ENCODE measurements at regions not wholly inside any gene's neighbourhood (a gene's known extent, or its start where the extent isn't known, plus 50 kb on each side); places are given as distances from the start of the nearest gene placed in this dataset.
"Not testable (repeated sequence)": the region's sequence is repeated elsewhere in the genome, so short reads cannot be mapped to it uniquely, and the experiment has no call there.

DNA sequence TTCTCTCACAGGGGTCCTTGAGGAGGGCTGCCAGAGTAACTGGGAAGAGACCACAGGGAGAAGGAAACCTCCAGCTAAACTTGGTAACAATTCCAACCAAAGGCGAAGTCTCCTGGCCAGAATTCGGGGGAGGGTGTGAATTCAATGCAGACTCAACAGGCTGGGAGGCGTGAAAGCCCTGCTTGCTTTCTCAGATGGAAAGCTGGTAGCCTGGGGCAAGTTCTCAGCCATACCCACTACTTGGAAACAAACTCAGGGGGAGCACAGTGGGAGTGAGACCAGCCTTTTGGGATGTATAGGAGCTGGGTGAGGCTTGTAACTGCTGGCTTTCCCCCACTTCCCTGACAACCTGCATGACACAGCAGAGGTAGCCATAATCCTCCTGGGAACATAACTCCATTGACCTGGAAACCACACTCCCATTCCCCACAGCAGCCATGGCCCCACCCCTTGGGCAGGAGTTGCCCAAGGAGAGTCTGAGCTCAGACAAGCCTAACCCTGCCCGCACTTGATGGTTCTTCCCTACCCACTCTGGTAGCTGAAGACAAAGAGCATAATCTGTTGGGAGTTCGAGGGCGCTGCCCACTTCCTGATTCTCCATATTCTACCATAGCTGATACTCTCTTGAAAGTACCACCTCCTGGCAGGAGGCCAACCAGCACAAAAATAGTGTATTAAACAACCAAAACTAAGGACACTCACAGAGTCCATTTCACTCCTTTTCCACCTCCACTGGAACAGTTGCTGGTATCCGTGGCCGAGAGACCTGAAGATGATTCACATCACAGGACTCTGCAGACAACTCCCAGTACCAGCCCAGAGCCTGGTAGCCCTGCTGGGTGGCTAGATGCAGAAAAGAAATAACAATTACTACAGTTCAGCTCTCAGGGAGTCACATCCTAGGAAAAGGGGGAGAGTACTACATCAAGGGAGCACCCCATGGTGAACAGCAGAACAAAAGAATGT is 123.8 kb downstream of the FAM170A start:
- DNase-seq (ENCODE audit: low read depth, low spot score): peak; percentile 54
- H3K9ac ChIP-seq (ENCODE audit: insufficient read length, low read depth): no peak overlapping the region
- no peaks in the 10 kb centered on the region for H3K27me3 ChIP-seq (ENCODE audit: insufficient read depth, insufficient read length)
- no peaks in the 10 kb centered on the region; the same call in 1 of the 2 replicates for H3K9me3 ChIP-seq (ENCODE audit: insufficient read depth, low read length)
- no peak for TF ChIP-seq SUZ12 (IDR thresholded peaks at IDR 0.05; ENCODE audit: extremely low read depth, insufficient read depth, insufficient read length)
- TF ChIP-seq YY1 (IDR thresholded peaks at IDR 0.05; ENCODE audit: insufficient read depth, insufficient read length): no peak
- no peak for TF ChIP-seq ZNF274 (IDR thresholded peaks at IDR 0.05; ENCODE audit: low read depth, low read length)
- H3K4me3 ChIP-seq (ENCODE audit: insufficient read length, low read depth): no peak overlapping the region
- H3K4me1 ChIP-seq (ENCODE audit: insufficient read depth, insufficient read length): no peaks in the 10 kb centered on the region
- no peaks in the 10 kb centered on the region for H3K36me3 ChIP-seq (ENCODE audit: insufficient read depth, insufficient read length, low read length)

DNA sequence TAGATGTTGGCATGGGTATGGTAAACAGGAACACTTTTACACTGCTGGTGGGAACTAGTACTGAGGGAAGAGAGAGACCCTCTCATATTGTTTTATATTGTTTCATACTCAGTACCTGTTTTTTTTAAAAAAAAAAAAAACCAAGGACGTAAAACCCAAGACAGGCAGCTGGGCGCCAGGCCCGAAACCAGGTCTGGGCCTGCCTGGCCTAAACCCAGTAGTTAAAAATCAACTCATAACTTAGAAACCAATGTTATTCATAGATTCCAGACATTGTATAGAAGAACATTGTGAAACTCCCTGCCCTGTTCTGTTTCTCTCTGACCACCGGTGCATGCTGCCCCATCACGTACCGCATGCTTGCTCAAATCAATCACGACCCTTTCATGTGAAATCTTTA is 125.5 kb downstream of the FAM170A start:
- not testable (repeated sequence) for H3K9me3 ChIP-seq (ENCODE audit: insufficient read depth, low read length); H3K27me3 ChIP-seq (ENCODE audit: insufficient read depth, insufficient read length); H3K4me3 ChIP-seq (ENCODE audit: insufficient read length, low read depth); H3K9ac ChIP-seq (ENCODE audit: insufficient read length, low read depth); H3K36me3 ChIP-seq (ENCODE audit: insufficient read depth, insufficient read length, low read length); DNase-seq (ENCODE audit: low read depth, low spot score); H3K4me1 ChIP-seq (ENCODE audit: insufficient read depth, insufficient read length)

DNA sequence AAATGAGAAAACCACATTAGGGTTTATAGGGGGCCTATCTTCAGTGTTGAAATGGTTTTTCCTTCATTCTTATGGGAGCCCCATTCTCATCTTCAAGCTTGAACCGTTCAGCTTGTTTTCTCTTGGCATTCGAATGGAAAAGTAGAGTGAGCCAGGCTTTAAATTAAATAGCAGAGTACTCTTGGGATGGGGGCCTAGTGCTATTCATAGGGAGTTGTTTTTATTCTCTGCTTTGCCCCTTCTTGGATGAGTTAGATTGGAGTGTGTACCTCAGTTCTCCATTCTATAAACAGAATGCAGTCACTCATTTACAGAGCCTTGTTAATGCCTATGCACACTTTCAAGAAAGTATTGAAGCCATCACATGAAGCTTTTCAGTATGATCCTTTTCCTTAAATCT is 127.9 kb downstream of the FAM170A start:
- no peak overlapping the region for H3K4me3 ChIP-seq (ENCODE audit: insufficient read length, low read depth)
- H3K4me1 ChIP-seq (ENCODE audit: insufficient read depth, insufficient read length): no peaks in the 10 kb centered on the region
- no peak for TF ChIP-seq SUZ12 (IDR thresholded peaks at IDR 0.05; ENCODE audit: extremely low read depth, insufficient read depth, insufficient read length)
- TF ChIP-seq ZNF274 (IDR thresholded peaks at IDR 0.05; ENCODE audit: low read depth, low read length): no peak
- no peak for TF ChIP-seq YY1 (IDR thresholded peaks at IDR 0.05; ENCODE audit: insufficient read depth, insufficient read length)
- H3K9ac ChIP-seq (ENCODE audit: insufficient read length, low read depth): no peak overlapping the region
- no peaks in the 10 kb centered on the region for H3K27me3 ChIP-seq (ENCODE audit: insufficient read depth, insufficient read length)
- no peaks in the 10 kb centered on the region; the same call in 1 of the 2 replicates for H3K9me3 ChIP-seq (ENCODE audit: insufficient read depth, low read length)
- DNase-seq (ENCODE audit: low read depth, low spot score): no peak
- H3K36me3 ChIP-seq (ENCODE audit: insufficient read depth, insufficient read length, low read length): no peaks in the 10 kb centered on the region

DNA sequence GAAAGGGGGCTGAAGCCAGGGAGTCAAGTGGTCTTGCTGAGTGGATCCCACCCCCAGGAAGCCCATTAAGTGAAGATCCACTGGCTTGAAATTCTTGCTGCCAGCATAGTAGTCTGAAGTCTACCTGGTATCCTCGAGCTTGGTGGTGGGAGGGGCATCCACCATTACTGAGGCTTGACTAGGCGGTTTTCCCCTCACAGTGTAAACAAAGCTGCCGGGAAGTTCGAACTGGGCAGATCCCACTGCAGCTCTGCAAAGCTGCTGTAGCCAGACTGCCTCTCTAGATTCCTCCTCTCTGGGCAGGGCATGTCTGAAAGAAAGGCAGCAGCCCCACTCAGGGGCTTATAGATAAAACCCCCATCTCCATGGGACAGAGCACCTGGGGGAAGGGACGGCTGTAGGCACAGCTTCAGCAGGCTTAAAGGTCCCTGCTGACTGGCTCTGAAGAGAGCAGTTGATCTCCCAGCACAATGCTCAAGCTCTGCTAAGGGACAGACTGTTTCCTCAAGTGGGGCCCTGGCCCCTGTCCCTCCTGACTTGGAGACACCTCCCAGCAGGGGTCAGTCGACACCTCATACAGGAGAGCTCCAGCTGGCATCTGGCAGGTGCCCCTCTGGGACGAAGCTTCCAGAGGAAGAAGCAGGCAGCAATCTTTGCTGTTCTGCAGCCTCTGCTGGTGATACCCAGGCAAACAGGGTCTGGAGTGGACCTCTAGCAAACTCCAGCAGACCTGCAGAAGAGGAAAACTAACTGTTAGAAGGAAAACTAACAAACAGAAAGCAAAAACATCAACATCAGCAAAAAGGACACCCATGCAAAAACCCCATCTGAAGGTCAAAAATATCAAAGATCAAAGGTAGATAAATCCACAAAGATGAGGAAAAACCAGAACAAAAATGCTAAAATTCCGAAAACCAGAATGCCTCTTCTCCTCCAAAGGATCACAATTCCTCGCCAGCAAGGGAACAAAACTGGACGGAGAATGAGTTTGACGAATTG is 140.6 kb downstream of the FAM170A start:
- not testable (repeated sequence) for H3K9me3 ChIP-seq (ENCODE audit: insufficient read depth, low read length); H3K27me3 ChIP-seq (ENCODE audit: insufficient read depth, insufficient read length)

DNA sequence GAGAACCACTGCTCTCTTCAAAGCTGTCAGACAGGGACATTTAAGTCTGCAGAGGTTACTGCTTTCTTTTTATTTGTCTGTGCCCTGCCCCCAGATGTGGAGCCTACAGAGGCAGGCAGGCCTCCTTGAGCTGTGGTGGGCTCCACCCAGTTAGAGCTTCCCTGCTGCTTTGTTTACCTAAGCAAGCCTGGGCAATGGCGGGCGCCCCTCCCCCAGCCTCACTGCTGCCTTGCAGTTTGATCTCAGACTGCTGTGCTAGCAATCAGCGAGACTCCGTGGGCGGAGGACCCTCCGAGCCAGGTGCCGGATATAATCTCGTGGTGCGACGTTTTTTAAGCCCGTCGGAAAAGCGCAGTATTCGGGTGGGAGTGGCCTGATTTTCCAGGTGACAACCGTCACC is 150.8 kb downstream of the FAM170A start:
- H3K4me1 ChIP-seq (ENCODE audit: insufficient read depth, insufficient read length); H3K4me3 ChIP-seq (ENCODE audit: insufficient read length, low read depth); H3K27me3 ChIP-seq (ENCODE audit: insufficient read depth, insufficient read length); DNase-seq (ENCODE audit: low read depth, low spot score); H3K36me3 ChIP-seq (ENCODE audit: insufficient read depth, insufficient read length, low read length); H3K9me3 ChIP-seq (ENCODE audit: insufficient read depth, low read length); H3K9ac ChIP-seq (ENCODE audit: insufficient read length, low read depth): not testable (repeated sequence)

More for the DNA sequence above, 140.6 kb downstream of the FAM170A start:
- H3K36me3 ChIP-seq (ENCODE audit: insufficient read depth, insufficient read length, low read length); H3K9ac ChIP-seq (ENCODE audit: insufficient read length, low read depth); H3K4me1 ChIP-seq (ENCODE audit: insufficient read depth, insufficient read length); DNase-seq (ENCODE audit: low read depth, low spot score); H3K4me3 ChIP-seq (ENCODE audit: insufficient read length, low read depth): not testable (repeated sequence)

DNA sequence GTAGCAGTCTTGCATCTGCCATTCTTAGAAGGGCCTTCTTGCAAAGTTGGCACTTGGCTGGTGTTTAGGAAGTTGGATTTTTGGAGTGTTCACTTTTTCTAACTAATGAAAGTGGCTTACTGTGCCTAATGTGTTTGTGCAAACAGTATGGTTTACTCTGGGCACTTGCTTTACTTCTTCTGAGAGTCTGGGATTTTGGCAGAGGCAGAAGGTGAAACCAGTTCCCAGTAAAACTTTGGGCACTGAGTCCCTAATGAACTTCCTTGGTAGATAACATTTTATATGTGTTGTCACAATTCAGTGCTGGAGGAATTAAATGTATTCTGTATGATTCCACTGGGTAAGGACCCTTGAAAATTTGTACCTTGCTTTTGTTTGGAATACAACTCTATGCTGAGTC is 155.7 kb downstream of the FAM170A start:
- no peak for DNase-seq (ENCODE audit: low read depth, low spot score)
- no peaks in the 10 kb centered on the region for H3K36me3 ChIP-seq (ENCODE audit: insufficient read depth, insufficient read length, low read length)
- no peak for TF ChIP-seq YY1 (IDR thresholded peaks at IDR 0.05; ENCODE audit: insufficient read depth, insufficient read length)
- TF ChIP-seq ZNF274 (IDR thresholded peaks at IDR 0.05; ENCODE audit: low read depth, low read length): no peak
- no peak for TF ChIP-seq SUZ12 (IDR thresholded peaks at IDR 0.05; ENCODE audit: extremely low read depth, insufficient read depth, insufficient read length)
- no peaks in the 10 kb centered on the region for H3K27me3 ChIP-seq (ENCODE audit: insufficient read depth, insufficient read length)
- no peaks in the 10 kb centered on the region for H3K9me3 ChIP-seq (ENCODE audit: insufficient read depth, low read length)
- H3K9ac ChIP-seq (ENCODE audit: insufficient read length, low read depth): no peak overlapping the region
- H3K4me3 ChIP-seq (ENCODE audit: insufficient read length, low read depth): no peak overlapping the region
- H3K4me1 ChIP-seq (ENCODE audit: insufficient read depth, insufficient read length): no peaks in the 10 kb centered on the region

DNA sequence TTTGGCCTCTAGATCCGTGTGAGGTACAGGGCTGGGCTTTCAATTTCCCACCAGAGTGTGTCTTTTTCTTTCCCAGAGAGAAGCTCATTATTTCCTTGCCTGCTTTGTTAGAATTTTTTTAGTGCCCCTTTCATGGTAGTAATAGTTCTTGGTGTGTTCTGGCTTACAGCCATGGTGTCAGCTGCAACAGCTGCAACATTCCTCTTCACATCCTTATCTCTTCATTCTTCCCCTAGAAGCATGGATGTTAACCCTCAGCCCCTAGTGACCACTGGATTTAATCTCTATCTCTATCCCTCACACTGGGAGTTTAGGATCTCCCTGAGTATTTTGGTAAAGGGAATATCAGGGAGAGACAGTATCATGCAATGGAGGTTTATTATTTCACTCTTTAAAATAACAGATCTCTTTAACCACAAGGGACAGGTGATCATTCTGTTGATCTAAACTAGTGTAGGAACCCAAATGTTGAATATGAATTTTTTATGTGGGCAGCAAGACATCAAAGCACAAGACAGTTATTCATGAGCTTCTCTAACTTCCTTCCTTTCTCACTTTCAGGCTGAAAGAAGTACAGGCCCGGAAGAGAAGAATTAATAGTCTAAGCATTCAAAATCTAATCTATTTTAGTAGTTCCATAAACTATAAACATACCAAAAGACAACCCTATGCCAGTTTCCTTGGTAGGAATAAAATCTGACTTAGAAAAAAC is 160.2 kb downstream of the FAM170A start:
- no peak for DNase-seq (ENCODE audit: low read depth, low spot score)
- no peaks in the 10 kb centered on the region for H3K36me3 ChIP-seq (ENCODE audit: insufficient read depth, insufficient read length, low read length)
- no peak for TF ChIP-seq ZNF274 (IDR thresholded peaks at IDR 0.05; ENCODE audit: low read depth, low read length)
- TF ChIP-seq YY1 (IDR thresholded peaks at IDR 0.05; ENCODE audit: insufficient read depth, insufficient read length): no peak
- TF ChIP-seq SUZ12 (IDR thresholded peaks at IDR 0.05; ENCODE audit: extremely low read depth, insufficient read depth, insufficient read length): no peak
- H3K4me3 ChIP-seq (ENCODE audit: insufficient read length, low read depth): no peak overlapping the region
- H3K9ac ChIP-seq (ENCODE audit: insufficient read length, low read depth): no peak overlapping the region
- no peaks in the 10 kb centered on the region for H3K9me3 ChIP-seq (ENCODE audit: insufficient read depth, low read length)
- H3K4me1 ChIP-seq (ENCODE audit: insufficient read depth, insufficient read length): no peaks in the 10 kb centered on the region
- no peaks in the 10 kb centered on the region for H3K27me3 ChIP-seq (ENCODE audit: insufficient read depth, insufficient read length)
